ENCODE measurements at regions not wholly inside any gene's neighbourhood (a gene's known extent, or its start where the extent isn't known, plus 50 kb on each side); places are given as distances from the start of the nearest gene placed in this dataset.
A peak's percentile ranks its signal among the peaks of the same experiment; 100 is the strongest.

GRCh38 chr15:87632364-87632763, 624.2 kb downstream of the NTRK3 start:
- DNase-seq: peak in 1 of 2 experiments; percentile 34
- TF ChIP-seq POLR2A (IDR thresholded peaks at IDR 0.05; ENCODE audit: low read length) (no peak), GATA1 (IDR thresholded peaks at IDR 0.05; ENCODE audit: low read depth, low read length) (no peak)

GRCh38 chr15:87631775-87632174, 624.8 kb downstream of the NTRK3 start:
- DNase-seq: peak in 1 of 2 experiments; percentile 5
- no peak for TF ChIP-seq POLR2A (IDR thresholded peaks at IDR 0.05; ENCODE audit: low read length)

- no peak for DNase-seq
- TF ChIP-seq GATA1 (IDR thresholded peaks at IDR 0.05; ENCODE audit: low read depth, low read length) (no peak), POLR2A (IDR thresholded peaks at IDR 0.05; ENCODE audit: low read length) (no peak)
Observed at GRCh38 chr15:87631093-87631492, 625.4 kb downstream of the NTRK3 start.

GRCh38 chr15:87628311-87628710, 628.2 kb downstream of the NTRK3 start:
- TF ChIP-seq POLR2A (IDR thresholded peaks at IDR 0.05; ENCODE audit: low read length) (no peak), GATA1 (IDR thresholded peaks at IDR 0.05; ENCODE audit: low read depth, low read length) (no peak)
- DNase-seq: no peak

- no peak for TF ChIP-seq POLR2A (IDR thresholded peaks at IDR 0.05; ENCODE audit: low read length)
- TF ChIP-seq GATA1 (IDR thresholded peaks at IDR 0.05; ENCODE audit: low read depth, low read length): no peak
- peak; percentile 16 to 50 for DNase-seq
Observed at GRCh38 chr15:87626860-87627259, 629.7 kb downstream of the NTRK3 start.

- TF ChIP-seq GATA1 (IDR thresholded peaks at IDR 0.05; ENCODE audit: low read depth, low read length) (no peak), POLR2A (IDR thresholded peaks at IDR 0.05; ENCODE audit: low read length) (no peak)
- peak; percentile 29 to 38 for DNase-seq
Observed at GRCh38 chr15:87623832-87624231, 632.7 kb downstream of the NTRK3 start.

- TF ChIP-seq POLR2A (IDR thresholded peaks at IDR 0.05; ENCODE audit: low read length) (no peak), GATA1 (IDR thresholded peaks at IDR 0.05; ENCODE audit: low read depth, low read length) (no peak)
- no peak for DNase-seq
Observed at GRCh38 chr15:87620393-87620792, 636.1 kb downstream of the NTRK3 start.

- DNase-seq: peak in 1 of 2 experiments; percentile 37
- TF ChIP-seq POLR2A (IDR thresholded peaks at IDR 0.05; ENCODE audit: low read length): no peak
- no peak for TF ChIP-seq GATA1 (IDR thresholded peaks at IDR 0.05; ENCODE audit: low read depth, low read length)
Observed at GRCh38 chr15:87619161-87619960, 637.2 kb downstream of the NTRK3 start.

GRCh38 chr15:87618203-87618725, 638.3 kb downstream of the NTRK3 start:
- TF ChIP-seq POLR2A (IDR thresholded peaks at IDR 0.05; ENCODE audit: low read length) (no peak), GATA1 (IDR thresholded peaks at IDR 0.05; ENCODE audit: low read depth, low read length) (no peak)
- DNase-seq: no peak

- TF ChIP-seq POLR2A (IDR thresholded peaks at IDR 0.05; ENCODE audit: low read length): no peak
- TF ChIP-seq GATA1 (IDR thresholded peaks at IDR 0.05; ENCODE audit: low read depth, low read length): no peak
- DNase-seq: no peak
Observed at GRCh38 chr15:87614704-87615103, 641.8 kb downstream of the NTRK3 start.

GRCh38 chr15:87610366-87610765, 646.2 kb downstream of the NTRK3 start:
- TF ChIP-seq GATA1 (IDR thresholded peaks at IDR 0.05; ENCODE audit: low read depth, low read length) (no peak), POLR2A (IDR thresholded peaks at IDR 0.05; ENCODE audit: low read length) (no peak)
- peak; percentile 57 to 60 for DNase-seq

- TF ChIP-seq POLR2A (IDR thresholded peaks at IDR 0.05; ENCODE audit: low read length) (no peak), GATA1 (IDR thresholded peaks at IDR 0.05; ENCODE audit: low read depth, low read length) (no peak)
Observed at GRCh38 chr15:87609894-87610293, 646.6 kb downstream of the NTRK3 start.

GRCh38 chr15:87609474-87609873, 647.1 kb downstream of the NTRK3 start:
- DNase-seq: peak in 1 of 2 experiments; percentile 20
- no peak for TF ChIP-seq POLR2A (IDR thresholded peaks at IDR 0.05; ENCODE audit: low read length)
- no peak for TF ChIP-seq GATA1 (IDR thresholded peaks at IDR 0.05; ENCODE audit: low read depth, low read length)

More at GRCh38 chr15:87609894-87610293, 646.6 kb downstream of the NTRK3 start:
- no peak for DNase-seq

GRCh38 chr15:87608238-87609028, 648.1 kb downstream of the NTRK3 start:
- TF ChIP-seq POLR2A (IDR thresholded peaks at IDR 0.05; ENCODE audit: low read length) (no peak), GATA1 (IDR thresholded peaks at IDR 0.05; ENCODE audit: low read depth, low read length) (no peak)
- DNase-seq: no peak
